ENCODE measurements at regions not wholly inside any gene's neighbourhood (a gene's known extent, or its start where the extent isn't known, plus 50 kb on each side); places are given as distances from the start of the nearest gene placed in this dataset.

DNA sequence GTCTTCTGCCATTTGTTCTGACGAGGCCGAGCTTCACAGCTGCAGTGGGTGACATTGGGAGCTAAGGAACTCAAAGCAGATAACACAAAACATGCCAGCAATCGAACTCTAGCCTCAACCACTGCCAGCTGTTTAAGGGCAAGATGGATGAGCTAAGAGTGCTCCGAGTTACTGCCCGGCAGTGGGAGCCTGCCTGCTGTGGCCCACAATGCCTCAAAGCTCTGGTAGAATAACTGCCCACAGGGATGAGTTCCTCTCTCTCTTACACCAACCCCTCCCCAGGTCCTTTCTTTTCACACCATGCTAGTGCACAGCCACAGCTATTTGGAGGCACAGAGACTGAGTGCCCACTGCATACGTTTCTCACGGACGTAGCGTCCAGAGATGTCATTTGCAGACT is 330.5 kb downstream of the FGF9 start:
- DNase-seq (ENCODE audit: low read depth in 2 of 2): no peak

- DNase-seq (ENCODE audit: low read depth in 2 of 2): no peak
Measured at GRCh38 chr13:22002893-22003292, 332.0 kb downstream of the FGF9 start.

DNA sequence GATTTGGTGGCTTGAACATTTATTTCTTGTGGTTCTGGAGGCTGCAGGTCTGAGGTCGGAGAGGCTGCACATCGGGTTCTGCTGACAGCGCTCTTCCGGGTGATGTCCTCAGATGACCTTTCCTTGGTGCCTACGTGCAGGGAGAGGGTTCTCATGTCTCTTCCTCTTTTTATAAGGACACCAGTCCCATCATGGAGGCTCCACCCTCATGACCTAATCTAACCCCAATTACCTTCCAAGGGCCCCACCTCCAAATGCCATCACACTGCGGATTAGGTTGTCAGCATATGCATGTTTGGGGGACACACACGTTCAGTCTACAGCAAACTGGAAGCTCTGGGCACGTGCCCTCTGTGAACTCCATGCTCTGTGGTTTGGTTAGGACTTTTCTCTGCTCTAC is 338.6 kb downstream of the FGF9 start:
- DNase-seq (ENCODE audit: low read depth in 2 of 2): no peak

- no peak for DNase-seq (ENCODE audit: low read depth in 2 of 2)
Measured at GRCh38 chr13:22009937-22010336, 339.1 kb downstream of the FGF9 start.

DNA sequence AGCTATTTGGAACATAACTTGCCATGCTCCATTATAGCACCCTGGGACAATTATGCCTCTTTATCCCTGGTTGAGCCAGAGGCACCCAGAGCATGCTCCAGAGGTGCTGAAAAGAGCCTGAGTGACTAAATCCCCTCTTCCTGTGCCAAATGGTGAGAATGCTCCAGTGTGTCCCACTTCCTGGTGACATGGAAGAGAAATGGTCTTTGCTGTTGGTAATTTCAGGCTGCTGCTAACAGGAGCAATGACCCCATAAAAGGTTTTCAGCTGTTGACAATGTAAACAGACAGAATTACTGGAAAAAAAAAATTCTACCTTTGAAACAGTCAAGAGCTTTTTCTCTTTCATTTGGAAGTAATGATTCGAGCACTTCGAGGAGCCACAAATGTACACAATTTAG is 341.8 kb downstream of the FGF9 start:
- DNase-seq (ENCODE audit: low read depth in 2 of 2): no peak

GRCh38 chr13:22014469-22014868 is 343.6 kb downstream of the FGF9 start:
- no peak for DNase-seq (ENCODE audit: low read depth in 2 of 2)

- no peak for DNase-seq (ENCODE audit: low read depth in 2 of 2)
Measured at GRCh38 chr13:22017226-22017625, 346.4 kb downstream of the FGF9 start.

- no peak for DNase-seq (ENCODE audit: low read depth in 2 of 2)
Measured at GRCh38 chr13:22018076-22018835, 347.4 kb downstream of the FGF9 start.

GRCh38 chr13:22018836-22019210 is 347.9 kb downstream of the FGF9 start:
- DNase-seq (ENCODE audit: low read depth in 2 of 2): no peak

- no peak for DNase-seq (ENCODE audit: low read depth in 2 of 2)
Measured at GRCh38 chr13:22024381-22024994, 353.6 kb downstream of the FGF9 start.

DNA sequence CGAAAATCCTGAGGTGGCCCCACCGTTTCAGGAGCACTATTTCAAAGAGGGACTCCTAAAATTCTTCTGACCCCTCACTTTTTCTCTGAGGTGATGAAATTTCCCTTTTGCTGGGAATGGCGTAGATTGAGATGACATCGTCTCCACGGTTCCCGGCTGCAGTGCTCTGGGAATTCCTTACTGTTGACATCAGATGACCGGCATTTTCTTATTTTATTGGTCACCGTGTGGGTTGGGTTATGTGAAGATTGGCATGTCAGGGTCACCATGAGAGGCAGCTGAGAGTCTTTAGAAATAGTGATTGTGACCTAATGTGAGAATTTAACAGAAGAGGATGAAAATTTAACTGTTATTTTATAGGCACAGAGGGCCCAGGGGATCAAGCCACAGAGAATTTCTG is 356.7 kb downstream of the FGF9 start:
- no peak for DNase-seq (ENCODE audit: low read depth in 2 of 2)

GRCh38 chr13:22028831-22029230 is 358.0 kb downstream of the FGF9 start:
- DNase-seq (ENCODE audit: low read depth in 2 of 2): no peak

DNA sequence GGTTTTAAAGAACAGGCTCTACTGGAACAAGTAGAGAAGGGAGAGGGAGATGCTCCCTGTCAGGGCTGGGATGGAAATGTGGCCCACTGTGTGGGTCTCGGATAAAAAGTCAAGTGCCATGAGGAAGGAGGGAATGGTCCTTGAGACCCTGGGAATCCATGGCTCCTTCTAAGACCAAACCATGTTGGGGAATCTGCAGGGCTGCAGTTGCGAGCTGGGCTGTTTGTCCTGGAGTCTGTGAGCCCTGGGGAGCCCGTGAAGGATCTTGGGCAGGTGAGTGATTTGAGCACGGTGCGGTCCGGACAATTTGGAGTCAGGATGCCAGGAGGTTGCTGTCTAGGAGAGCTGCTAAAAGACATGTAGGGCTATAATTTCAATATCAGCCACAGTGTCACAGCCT is 359.4 kb downstream of the FGF9 start:
- no peak for DNase-seq (ENCODE audit: low read depth in 2 of 2)

- DNase-seq (ENCODE audit: low read depth in 2 of 2): no peak
Measured at GRCh38 chr13:22031702-22032286, 360.9 kb downstream of the FGF9 start.

DNA sequence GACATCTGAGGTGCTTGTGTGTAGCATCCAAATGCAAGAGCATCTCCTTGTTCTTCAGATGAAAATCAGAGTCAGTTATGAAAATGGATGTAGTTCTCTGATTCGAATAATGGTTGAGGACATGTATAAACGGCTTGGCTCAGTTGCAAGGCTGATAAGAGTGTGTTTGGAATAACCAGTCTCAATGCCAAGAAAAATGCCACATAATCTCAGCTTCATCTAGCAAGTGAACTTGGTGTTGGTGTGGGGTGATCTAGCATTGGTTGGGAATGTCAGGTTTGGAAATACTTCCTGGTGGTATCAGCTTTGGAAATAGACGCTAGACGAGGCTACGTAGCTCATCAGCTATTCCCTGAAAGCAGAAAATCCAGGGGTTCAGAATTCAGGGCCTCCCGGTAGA is 362.0 kb downstream of the FGF9 start:
- no peak for DNase-seq (ENCODE audit: low read depth in 2 of 2)

DNA sequence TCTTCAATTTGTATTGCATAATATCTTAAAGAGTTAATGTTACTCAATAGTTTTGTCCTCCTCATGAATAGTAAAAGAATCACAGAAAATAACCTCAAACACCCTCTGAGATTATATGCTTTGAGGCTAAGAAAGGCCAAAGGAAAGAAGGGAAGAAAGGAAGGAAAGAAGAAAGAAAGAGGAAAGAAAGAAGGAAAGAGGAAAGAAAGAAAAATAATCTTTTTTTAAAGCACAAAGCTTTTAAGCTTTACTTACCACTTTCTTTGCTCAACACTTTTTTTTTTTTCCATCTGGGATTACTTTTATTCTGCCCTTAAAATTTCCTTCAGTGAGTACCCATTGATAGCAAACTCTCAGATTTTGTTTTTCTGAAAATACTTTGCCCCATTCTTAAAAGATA is 369.1 kb downstream of the FGF9 start:
- no peak for DNase-seq (ENCODE audit: low read depth in 2 of 2)

- no peak for DNase-seq (ENCODE audit: low read depth in 2 of 2)
Measured at GRCh38 chr13:22040810-22041364, 370.0 kb downstream of the FGF9 start.

- DNase-seq (ENCODE audit: low read depth in 2 of 2): no peak
Measured at GRCh38 chr13:22041741-22042140, 370.9 kb downstream of the FGF9 start.

GRCh38 chr13:22047082-22047784 is 376.4 kb downstream of the FGF9 start:
- no peak for DNase-seq (ENCODE audit: low read depth in 2 of 2)

- DNase-seq (ENCODE audit: low read depth in 2 of 2): no peak
Measured at GRCh38 chr13:22047785-22048104, 376.9 kb downstream of the FGF9 start.

DNA sequence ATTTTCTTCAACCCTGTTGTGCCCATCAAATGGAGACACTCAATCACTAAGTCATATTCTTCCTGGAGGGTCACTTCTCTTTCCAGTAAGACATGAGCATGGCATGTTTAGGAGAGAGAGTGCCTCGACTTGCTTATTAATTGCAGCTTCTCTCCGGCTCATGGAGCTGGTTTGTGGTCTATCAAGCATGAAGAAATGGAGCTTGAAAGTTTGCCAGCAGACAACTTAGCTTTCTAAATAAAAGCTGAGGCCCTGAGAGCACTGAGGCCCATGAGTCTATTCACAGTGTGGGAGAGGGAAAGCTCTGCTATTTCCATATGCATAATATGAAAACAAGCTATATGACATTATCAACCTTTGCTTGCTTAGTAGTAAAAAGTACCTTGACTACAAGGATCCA is 378.5 kb downstream of the FGF9 start:
- no peak for DNase-seq (ENCODE audit: low read depth in 2 of 2)

DNA sequence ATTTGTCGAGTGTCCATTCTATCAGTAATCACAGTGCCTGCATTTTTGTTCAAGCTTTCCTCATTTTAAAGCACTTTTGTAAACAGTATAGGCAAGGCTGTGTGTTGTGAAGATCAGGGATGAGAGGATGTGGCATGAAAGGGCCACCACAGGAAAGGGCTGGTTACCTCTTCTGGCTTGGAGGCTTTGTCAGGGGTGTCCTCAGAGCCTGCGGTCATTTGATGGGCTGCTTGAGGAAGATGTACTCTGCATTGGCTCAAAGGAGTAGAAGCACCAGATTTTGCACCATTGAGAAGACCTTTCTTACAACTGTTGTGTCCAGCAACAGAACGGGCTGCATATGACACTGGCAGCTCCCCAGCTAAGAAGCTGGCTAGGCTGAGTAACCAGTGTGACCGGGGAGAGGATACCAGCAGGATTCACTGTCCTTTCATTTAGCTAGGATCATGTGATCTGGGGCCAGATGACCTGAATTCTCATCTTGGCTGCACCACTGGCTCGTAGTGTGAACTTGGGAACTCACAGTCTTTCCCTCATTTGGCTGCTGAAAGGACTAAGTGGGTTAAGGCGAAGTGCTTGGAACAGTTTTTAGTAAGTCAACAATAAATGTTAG is 380.2 kb downstream of the FGF9 start:
- DNase-seq (ENCODE audit: low read depth in 2 of 2): no peak
